GM18498 (cell line): ENCODE measurements at regions not wholly inside any gene's neighbourhood (a gene's known extent, or its start where the extent isn't known, plus 50 kb on each side); places are given as distances from the start of the nearest gene placed in this dataset.
"Not testable (repeated sequence)": the region's sequence is repeated elsewhere in the genome, so short reads cannot be mapped to it uniquely, and the experiment has no call there.

Experiments
- ATAC-seq: cut with Tn5 transposase; IDR thresholded peaks from one replicate; pipeline ENCODE4 v1.9.1; 2021; ENCODE audit warnings: mild to moderate bottlenecking, moderate library complexity; ENCODE audit not compliant: unreplicated experiment

DNA sequence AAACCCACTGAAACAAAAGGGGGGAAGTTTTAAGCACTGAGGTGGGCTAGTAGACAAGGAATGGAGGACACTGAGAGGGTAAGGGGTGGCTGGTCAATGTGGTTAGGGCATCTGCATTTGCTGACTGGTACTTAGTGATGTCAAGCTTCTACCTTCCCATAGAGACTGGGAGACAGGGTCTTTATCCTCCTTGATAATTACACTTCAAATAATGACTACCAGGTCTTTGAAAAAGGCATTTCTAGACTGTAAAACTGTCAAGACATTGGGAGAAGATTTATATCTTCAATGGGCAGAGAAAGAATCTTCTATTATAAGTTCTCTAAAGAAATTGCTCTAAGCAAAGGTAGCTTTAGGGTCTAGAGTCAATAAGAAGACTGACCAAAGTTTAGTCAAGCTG lies 1490.8 kb upstream of the PCDH20 start:
- ATAC-seq, result no peak

GRCh38 chr13:62887046-62887445 lies 1471.4 kb upstream of the PCDH20 start:
- ATAC-seq, result no peak

DNA sequence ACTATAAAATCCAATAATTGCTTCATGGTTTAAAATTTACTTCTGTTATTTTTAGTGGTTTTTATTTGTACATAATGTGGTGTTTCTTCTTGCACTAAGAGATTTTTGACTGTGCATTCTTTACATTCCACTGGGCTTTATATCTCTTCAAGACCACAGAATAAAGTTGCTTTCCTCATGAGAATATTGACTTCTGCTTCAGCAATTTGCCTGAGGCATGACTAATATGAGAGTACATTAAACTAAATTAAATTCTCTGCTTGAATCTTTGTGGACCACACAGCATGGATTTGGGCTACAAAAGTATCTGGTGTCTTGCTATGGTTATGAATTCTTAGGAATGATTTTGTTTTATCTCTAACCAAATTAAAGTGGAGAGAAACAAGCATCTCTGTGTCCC lies 1463.4 kb upstream of the PCDH20 start:
- ATAC-seq, result no peak

DNA sequence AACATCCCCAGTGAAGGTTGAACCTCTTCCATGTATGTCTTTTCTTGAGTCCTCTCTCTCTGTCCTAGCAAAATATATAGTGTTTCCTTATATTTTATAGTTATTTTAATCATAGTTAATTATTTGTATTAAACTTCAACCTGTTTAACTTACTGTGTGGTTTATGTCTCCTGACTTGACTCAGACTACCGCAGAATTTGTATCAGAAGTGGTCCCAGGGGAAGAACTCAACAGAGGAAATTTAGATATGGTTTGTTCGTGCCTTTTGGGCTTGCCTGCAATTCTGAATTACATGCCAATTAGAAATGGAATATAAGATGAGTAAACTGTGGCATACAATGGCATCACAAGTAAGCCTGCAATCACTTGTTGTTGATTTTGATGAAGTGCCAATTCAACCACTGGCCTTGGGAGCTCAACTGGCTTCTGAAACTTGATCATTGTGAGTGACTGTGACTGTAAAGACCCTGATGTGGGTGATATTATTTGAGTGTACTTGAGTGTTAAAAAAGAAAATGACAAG lies 1459.5 kb upstream of the PCDH20 start:
- ATAC-seq, result no peak

- no peak for ATAC-seq
Measured at GRCh38 chr13:62850331-62850730, 1434.7 kb upstream of the PCDH20 start.

DNA sequence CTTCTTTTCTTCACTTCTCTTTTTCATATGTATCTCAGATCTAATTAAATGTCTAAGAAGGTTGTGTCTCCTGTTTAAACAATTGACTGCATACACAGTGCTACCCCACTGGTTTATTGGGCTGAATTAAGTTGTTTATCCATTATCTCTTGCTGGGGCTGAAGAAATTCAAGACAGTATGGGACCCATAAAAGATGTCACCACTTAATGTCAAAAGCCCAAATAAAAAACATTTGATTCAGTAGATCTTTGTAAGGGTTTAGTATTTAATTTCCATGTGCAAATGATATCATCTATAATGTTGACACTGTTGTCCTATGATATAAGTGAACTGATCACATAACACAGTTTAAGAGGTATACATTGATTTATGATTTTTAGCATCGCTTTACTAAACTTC lies 1431.9 kb upstream of the PCDH20 start:
- ATAC-seq, result no peak

DNA sequence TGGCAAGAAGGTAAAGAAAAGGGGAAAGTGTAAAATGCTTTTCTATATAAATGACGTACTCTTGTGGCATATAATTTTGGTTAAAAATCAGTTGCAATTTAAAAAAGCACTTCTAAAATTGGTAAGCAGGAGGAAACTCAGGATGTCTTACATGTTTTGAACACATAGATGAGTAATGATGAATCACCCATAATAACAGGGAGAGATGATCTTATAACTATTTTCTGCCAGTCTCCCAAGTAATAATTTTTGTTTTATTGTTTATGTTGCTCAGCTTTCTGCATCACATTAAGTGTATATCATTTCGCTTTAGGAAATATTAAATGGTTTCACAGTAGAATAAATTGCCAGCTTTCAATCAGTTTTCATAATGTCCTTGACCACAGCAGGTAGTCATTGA lies 1430.7 kb upstream of the PCDH20 start:
- ATAC-seq, result no peak

- no peak for ATAC-seq
Measured at GRCh38 chr13:62839338-62839737, 1423.7 kb upstream of the PCDH20 start.

DNA sequence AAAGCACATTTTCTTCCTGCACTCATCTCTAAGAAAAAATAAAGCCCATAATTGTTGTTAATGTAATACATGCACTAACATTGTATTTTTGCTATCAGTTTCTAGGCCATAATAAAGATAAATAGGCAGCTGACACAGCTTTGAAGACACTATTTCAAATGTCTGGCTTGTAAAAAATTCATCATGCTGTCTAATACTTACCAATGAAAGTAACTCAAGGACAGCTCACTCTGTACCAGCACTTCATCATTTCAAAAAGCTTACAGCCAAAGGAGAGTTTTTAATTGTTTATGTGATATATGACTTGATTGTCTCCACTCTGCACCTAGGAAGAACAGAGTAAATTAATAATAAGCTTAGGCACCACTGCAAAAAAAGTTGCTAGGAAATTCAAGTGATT lies 1423.3 kb upstream of the PCDH20 start:
- ATAC-seq, result no peak

DNA sequence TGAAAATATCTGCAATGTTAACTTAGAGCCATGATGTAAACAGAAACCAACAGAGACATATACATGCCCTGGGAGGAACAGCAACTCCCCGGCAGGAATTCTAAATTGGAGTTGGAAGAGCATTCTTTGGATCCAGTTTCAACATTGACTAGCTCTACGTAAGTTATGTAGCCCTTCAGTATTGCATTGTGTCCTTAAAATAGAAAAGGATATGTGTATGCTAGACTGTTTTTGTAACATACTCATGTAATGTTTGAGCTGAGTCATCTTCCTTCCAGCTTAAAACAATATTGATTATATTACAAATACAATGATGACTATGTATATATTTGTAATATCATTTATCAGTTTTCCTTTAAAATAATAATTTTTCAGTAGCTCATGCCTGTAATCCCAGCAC lies 1422.2 kb upstream of the PCDH20 start:
- no peak for ATAC-seq

GRCh38 chr13:62829486-62829885 lies 1413.8 kb upstream of the PCDH20 start:
- ATAC-seq, result no peak

DNA sequence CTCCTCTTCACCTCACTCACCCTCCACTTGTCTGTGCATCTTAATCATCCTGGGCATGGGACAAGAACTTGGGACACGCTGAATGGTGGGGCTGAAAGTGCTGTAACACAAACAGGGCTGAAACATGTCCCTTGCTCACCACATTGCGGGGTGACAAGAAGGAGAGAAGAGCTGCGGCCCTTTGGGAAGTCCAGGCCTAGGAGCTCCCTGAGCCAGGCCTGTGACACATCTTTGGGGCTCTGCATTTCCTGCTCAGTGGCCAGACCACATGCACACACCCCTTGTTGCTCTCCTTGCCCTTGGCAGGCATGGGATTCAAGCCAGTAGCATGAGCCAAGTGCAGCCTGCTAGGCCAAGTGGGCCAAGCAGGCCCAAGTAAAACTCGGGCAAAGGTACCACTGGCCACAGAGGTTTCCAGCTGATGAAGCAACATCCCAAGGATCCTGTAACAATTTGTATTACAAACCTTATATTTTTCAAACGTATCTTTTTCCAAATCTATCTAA lies 1384.3 kb upstream of the PCDH20 start:
- no peak for ATAC-seq

GRCh38 chr13:62799038-62799535 lies 1383.4 kb upstream of the PCDH20 start:
- no peak for ATAC-seq

- no peak for ATAC-seq
Measured at GRCh38 chr13:62793850-62794249, 1378.2 kb upstream of the PCDH20 start.

GRCh38 chr13:62781866-62782265 lies 1366.2 kb upstream of the PCDH20 start:
- no peak for ATAC-seq

- no peak for ATAC-seq
Measured at GRCh38 chr13:62779161-62779560, 1363.5 kb upstream of the PCDH20 start.

DNA sequence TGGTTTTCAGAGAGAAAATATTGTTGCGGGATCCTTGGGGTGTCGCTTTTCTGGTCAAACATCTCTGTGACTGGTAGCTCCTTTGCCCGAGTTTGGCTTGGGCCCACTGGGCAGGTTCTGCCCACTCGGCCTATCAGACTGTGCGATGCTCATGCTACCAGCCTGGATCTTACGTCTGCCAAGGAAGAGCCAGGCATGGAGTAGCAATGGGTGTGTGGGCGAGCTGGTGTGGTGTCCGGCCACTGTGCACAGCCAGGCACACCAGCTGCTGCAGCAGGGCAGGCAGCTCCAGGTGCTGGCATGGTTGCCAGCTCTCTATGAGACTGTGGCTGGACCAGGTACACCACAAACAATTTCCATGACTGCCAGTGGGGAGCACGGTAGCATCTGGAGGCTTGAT lies 1351.8 kb upstream of the PCDH20 start:
- no peak for ATAC-seq

DNA sequence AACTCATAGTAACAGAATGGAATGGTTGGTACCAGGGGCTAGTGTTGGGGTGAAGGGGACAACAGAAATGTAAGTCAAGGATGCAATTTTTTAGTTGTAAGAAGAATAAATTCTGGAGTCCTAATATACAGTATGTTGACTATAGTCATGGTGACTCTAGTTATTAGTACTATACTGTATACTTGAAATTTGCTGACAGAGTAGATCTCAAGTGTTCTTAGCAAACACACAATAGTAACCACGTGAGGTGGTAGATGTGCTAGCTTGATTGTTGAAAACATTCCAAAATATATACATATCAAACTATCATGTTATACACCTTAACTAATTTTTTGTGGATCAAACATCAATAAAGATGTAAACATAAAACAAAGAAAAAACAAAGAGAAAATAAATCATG lies 1345.1 kb upstream of the PCDH20 start:
- ATAC-seq, result no peak

GRCh38 chr13:62747629-62748028 lies 1332.0 kb upstream of the PCDH20 start:
- no peak for ATAC-seq

- ATAC-seq, result no peak
Measured at GRCh38 chr13:62747152-62747551, 1331.5 kb upstream of the PCDH20 start.

DNA sequence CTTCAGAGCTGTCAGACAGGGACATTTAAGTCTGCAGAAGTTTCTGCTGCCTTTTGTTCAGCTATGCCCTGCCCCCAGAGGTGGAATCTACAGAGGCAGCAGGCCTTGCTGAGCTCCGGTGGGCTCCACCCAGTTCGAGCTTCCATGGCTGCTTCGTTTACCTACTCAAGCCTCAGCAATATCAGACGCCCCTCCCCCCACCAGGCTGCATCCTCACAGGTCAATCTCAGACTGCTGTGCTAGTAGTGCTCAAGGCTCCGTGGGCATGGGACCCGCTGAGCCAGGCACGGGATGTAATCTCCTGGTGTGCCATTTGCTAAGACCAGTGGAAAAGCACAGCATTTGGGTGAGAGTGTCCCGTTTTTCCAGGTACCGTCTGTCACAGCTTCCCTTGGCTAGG lies 1314.1 kb upstream of the PCDH20 start:
- ATAC-seq, result not testable (repeated sequence)

DNA sequence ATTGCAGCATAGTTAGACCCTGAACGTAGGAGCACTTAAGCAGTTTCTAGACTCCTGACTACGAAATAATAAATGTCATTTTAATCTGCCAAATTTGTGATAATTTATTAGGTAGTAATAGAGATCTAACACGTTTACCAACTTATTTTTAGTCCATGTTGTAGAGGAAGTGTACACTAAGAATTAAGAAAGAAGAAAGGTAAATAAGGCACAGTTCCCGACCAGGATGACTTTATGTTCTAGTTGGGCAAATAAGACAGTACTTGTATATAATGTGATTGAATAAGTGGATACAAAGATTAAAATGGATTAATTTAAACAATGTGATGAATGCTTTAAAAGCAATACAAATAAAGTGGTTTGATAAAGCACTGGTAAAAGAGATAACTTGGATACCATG lies 1306.2 kb upstream of the PCDH20 start:
- ATAC-seq, result no peak

DNA sequence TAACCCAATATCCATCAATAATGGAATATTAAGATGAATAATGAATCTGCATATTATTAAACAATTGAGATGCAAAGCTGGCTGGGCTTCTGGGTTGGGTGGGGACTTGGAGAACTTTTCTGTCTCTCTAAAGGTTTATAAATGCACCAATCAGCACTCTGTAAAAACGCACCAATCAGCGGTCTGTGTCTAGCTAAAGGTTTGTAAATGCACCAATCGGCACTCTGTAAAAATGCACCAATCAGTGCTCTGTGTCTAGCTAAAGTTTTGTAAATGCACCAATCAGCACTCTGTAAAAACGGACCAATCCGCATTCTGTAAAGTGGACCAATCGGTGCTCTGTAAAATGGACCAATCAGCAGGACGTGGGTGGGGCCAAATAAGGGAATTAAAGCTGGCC lies 1296.3 kb upstream of the PCDH20 start:
- not testable (repeated sequence) for ATAC-seq
